ENCODE measurements at regions not wholly inside any gene's neighbourhood (a gene's known extent, or its start where the extent isn't known, plus 50 kb on each side); places are given as distances from the start of the nearest gene placed in this dataset.

DNA sequence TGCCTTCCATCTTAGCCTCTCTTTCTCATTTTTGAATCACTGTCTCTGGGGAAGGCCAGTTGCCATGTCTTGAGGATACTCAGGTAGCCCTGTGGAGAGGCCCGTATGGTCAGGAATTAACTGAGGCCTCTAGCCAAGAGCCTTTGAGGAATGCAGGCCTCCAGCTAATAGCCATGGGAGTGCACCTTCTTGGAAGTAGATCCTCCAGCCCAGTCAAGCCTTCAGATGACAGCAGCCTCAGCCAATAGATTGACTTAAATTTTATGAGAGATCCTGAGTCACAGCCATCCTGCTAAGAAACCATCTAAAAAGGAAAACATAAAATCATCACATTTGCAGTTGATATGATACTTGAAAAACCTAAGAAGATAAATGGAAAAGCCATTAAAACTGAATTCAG is 112.5 kb upstream of the BNIP2 start:
- TF ChIP-seq SPI1 (IDR thresholded peaks at IDR 0.05; ENCODE audit: low read depth, low read length): no peak
- TF ChIP-seq POLR2A (IDR thresholded peaks at IDR 0.05; ENCODE audit: low read depth, low read length): no peak

All from GM12891 (cell line).